Dermis blood vessel endothelial cell (primary cell): ENCODE measurements at regions not wholly inside any gene's neighbourhood (a gene's known extent, or its start where the extent isn't known, plus 50 kb on each side); places are given as distances from the start of the nearest gene placed in this dataset.

Experiments used
- DNase-seq: peaks from one replicate; pipeline ENCODE4 v3.0.0; 2010

DNA sequence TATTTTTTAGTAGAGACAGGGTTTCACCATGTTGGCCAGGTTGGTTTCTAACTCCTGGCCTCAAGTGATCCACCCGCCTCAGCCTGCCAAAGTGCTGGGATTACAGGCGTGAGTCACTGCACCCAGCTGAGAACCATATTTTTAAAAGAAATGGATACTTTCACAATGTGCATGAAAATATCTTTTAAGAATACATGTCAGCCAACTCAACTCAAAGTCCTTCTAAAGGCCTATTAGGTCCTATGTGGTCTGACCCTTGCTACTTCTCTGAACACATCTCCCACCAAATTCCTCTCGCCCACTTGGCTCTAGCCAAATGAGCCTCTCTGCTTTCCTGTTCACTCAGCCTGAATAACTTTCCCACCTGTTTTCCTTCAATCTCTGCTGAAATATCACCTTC is 119.6 kb downstream of the MTX2 start:
- DNase-seq: no peak

DNA sequence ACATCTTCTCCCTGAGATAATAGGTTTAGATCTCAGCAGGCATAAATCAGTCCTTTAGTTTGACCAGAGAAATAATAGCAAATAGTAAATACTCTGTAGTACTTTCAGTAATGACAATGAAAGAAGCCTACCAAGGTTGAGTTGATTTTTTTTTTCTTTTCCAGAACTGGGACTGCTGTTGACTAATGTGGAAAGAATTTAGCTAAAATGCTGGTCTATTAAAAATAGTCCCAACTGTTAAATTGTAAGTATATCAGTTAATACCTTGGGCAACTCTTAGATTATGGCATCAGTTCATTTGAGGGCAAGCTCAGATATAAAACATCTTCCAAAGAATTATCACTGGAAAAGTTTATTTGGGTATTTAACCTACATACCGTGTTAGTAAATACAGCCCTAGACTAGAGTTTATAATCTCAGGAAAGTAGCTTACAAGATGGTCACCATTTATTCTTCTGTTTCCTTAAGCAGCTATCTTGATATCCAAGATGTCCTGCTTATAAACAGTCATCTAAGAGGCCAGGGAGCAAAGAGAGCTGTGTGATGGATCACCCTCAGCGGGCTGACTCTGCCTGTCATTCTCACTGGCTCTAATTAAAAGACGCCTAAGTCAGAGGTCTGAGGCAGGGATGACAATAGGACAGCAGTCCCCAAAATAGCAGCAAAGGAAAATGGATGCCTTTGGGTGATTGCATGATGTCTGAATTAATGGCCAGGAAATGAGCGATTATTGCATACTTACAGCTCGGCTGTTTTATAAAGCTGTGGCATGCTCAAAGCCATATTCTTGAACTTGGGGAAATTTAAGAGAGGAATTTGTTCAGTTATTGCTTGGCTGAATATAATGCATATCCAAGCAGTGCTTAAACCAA is 121.3 kb downstream of the MTX2 start:
- DNase-seq: no peak

- DNase-seq: no peak
These were observed 121.8 kb downstream of the MTX2 start for GRCh38 chr2:176391148-176391419.

DNA sequence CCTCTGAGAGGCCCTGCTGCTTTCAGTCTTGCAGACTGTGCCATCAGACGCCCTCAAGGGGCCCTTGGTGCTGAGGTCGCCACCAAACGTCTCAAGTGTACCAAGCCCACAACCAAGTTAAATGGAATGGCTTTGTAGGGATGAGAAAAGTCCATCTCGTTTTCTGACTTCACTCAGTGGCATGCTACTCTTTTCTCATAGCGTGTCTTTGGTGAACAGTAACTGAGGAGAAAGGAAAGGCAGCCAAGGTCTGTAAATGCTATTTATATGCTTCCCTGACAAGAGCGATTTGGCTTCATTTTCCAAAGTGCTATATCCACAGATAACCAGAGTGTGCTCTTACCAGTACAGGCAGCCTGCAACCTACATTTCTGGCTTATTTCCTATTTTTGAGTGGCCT is 123.0 kb downstream of the MTX2 start:
- no peak for DNase-seq

GRCh38 chr2:176392744-176393414 is 123.6 kb downstream of the MTX2 start:
- DNase-seq: no peak

GRCh38 chr2:176395273-176395854 is 126.1 kb downstream of the MTX2 start:
- peak; percentile 44 for DNase-seq

DNA sequence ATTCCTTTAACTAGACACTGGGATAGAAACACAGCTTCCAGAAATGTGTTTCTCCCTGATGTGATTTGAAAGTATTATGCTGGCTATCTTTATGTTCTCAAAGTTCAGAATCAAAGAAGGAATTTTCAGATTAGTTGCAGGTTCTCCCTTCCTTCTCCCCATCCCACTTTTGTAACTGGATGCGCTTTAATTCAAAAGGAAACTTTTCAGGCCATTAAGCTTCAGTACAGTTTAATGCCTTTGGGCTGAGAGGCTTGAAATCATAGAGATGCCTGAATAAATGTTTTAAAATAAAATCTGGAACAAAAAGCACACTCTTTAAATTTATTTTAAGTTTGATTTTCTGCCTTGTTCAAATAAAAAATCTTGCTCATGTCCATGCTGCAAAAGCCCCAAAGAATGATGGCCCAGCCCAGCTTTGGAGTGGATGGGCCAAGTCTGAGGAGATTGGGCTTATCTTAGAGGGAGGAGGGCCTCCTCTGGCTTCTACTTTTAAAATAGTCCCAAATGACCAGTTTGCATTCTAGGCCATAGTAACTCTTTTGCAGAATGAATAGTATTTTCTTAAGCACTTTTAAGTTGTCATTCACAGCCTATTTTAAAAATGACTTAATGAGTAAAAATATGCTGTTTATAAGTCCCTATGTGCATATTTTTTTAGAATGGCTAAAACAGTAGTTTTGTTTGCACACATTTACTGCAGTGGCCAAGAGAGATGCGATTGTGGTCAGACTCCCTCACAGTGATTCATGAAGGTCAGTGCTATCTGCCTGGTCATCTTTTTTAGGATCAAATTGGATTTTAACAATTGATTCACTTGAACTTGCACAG is 129.2 kb downstream of the MTX2 start:
- no peak for DNase-seq

DNA sequence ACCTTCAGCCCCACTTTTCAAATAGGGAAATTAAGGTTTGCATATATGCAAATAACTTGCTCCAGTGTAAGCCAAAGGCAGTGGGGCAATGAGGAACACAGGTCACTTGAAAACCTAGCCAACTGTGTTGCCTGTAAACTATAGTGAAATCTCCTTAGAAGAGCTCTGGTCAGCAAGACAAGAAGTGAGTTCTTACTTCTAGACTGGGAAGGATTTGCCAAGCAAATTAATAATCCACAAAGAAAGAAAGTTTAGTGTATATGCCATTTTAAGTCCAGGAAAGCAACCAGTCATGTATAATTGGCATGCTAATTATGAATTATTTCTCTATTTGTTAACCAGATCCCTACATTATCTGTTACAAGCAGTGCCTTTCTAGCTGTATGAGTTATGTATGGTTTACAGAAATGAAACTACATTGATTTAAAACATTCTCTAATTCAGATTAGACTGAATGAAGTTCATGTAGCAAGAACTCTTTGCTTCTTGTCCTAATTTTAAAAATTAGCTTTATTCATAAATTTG is 129.9 kb downstream of the MTX2 start:
- DNase-seq: no peak

DNA sequence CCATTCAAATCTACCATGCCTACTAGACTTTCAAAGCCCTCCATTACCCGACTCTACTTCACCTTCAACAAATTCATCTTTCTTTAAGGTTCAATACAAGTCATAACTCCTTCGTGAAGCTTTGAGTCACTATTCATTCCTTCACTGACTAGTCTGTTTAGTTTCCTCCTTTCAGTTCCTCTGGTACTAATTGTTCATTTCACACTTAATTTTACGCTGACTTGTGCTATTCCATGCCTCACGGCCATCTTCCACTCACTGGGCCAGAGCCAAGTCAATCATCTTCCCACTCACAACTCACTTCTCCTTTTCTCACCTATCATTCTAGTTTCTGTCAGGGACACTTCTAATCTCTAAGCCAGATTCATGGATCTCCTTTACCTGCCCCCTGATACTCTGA is 136.2 kb downstream of the MTX2 start:
- no peak for DNase-seq

- no peak for DNase-seq
These were observed 138.5 kb downstream of the MTX2 start for GRCh38 chr2:176407706-176408105.

DNA sequence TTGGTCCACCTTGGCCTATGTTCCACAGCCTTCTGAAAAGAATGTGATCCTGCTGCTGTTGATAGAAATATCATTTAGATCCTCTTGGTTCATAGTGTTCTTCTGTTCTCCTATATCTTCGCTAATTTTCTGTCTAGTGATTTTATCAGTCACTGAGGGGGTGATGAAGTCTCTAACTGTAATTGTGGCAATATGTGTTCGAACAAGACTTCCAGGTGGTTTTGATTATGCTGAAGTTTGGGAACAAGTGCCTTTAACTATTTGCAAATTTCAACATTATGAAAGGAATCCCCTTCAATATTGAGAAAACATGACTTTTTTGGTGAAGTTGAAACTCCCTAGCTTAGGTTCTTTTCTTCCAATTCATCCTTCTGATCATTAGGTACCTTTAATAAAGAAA is 140.4 kb downstream of the MTX2 start:
- no peak for DNase-seq

DNA sequence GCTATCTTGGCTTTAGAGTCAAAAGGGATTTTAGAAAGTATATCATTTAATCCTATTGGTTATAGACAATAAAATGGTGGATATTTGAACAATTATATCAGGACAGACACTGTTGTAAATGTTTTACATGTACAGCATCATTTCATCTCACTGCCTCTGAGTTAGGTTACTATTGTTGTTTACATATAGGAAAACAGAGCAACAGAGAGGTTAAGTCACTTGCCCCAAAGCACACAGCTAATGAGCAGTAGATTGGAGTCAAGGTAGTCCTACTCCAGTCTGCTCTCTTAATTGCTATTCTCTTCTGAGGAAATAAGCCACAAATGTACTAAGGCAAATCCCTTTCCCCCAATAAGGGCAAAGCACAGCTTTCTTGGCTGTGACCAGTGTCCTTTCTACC is 142.9 kb downstream of the MTX2 start:
- no peak for DNase-seq

GRCh38 chr2:176413786-176414185 is 144.5 kb downstream of the MTX2 start:
- DNase-seq: peak; percentile 56

GRCh38 chr2:176414641-176415040 is 145.4 kb downstream of the MTX2 start:
- DNase-seq: peak; percentile 94

- peak; percentile 44 for DNase-seq
These were observed 146.1 kb downstream of the MTX2 start for GRCh38 chr2:176415174-176415895.

- peak; percentile 14 for DNase-seq
These were observed 146.8 kb downstream of the MTX2 start for GRCh38 chr2:176415937-176416499.

DNA sequence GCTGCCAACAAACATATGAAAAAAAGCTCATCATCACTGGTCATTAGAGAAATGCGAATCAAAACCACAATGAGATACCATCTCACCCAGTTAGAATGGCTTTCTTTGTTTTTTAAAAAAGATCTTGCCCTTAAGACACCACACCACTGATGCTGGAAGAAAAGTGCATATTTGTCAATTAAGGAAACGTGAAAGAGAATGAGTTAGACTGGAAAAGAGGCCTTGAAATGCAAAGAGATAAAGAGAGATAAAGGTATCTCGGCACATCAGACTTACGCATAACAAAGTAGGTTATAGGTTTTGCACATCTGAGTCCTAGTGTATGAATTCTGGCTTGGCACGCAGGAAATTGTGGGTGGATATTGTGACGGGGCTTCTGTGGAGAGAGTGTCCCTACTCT is 149.5 kb downstream of the MTX2 start:
- DNase-seq: peak; percentile 14

DNA sequence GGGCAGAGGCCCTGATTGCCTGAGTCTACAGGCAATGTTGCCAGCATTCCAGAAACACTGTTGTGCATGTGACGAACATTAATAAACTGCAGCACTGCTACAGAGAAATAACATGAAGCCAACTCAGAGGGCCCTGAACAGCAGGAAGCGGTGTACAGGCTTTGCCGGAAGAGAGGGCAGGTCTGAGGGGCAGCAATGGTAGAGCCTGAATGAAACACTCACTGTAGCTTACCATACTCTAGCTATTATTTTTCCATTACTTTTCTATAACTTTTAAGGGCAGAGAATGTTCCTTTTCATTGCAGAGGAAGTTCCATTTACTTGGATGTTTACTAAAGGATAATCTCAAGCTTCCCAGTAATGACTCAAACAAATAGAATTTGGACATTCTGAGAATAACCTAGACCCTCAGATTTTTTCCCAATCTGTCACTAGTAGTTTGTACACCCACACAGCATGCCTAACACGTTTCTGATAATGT is 150.4 kb downstream of the MTX2 start:
- peak; percentile 95 for DNase-seq

DNA sequence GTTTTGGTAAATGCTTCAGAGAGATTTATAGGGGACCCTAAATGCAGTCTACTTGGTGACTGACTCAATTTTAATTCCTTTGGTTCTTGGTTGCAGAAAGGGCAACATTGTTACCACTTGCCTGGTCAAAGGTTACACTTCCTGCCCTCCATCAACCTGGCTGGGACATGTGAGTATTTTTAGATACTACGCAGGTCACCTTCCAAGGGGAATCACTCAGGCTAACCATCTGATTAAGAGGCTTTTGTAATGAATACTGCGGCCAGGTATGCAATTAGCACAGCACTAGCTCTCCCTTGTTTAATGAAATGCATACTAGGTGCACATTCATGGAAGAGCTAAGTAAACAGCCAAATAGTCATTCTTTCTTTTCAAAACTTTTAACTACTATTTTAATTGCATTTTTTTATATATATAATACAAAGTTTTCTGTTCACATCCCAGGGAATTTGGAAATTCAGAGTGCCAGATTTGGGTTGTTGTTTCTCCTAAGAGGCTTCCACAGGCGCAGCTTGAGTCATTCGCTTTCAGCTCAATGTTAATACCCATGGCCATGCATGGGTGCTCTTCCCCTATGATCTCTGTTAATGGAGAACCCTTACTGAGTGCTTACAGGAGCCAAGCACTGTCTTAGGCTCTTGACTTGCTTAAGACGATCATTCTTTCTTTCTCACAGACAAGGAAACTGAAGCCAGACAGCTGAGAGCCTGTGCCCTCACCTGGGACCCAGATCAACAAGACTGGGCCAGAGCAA is 152.2 kb downstream of the MTX2 start:
- no peak for DNase-seq

DNA sequence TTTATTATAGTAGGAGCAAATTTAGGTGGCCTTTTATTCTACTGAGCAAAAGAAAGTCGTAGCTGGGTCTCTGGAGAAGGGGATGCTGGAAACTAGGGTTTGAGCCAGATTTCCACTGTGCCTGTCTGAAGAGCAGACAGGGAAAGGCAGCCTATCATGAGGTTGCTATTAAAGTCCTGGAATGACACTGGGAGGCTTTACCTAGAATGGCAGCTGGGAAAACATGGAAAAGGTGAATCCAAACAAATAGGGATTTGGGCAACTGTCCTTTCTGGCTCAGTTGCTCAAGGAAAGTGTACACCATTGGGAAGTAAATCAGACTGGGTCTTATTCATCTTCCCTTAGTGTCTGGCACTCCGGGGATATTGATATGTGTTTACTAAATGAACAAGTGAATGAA is 154.6 kb downstream of the MTX2 start:
- no peak for DNase-seq

GRCh38 chr2:176424746-176425145 is 155.5 kb downstream of the MTX2 start:
- no peak for DNase-seq
